Bronchial epithelial cell (primary cell): ENCODE measurements at regions not wholly inside any gene's neighbourhood (a gene's known extent, or its start where the extent isn't known, plus 50 kb on each side); places are given as distances from the start of the nearest gene placed in this dataset.

Source experiments
- DNase-seq: peaks from one replicate; pipeline ENCODE4 v3.0.0-alpha.2; 2010; ENCODE audit warnings: low read depth
- FAIRE-seq: peaks from 2 replicates; lab custom pipeline; 2011; peaks lifted over from hg19 to GRCh38; lab: Jason Lieb, UNC
- H3K27me3 ChIP-seq: 2 replicates; pipeline ENCODE4 v1.5.1; 2011; ENCODE audit warnings: low read length; ENCODE audit not compliant: control insufficient read depth, insufficient read depth
- H3K36me3 ChIP-seq: 2 replicates; pipeline ENCODE4 v1.5.1; 2011; ENCODE audit warnings: low read length; ENCODE audit not compliant: control insufficient read depth, insufficient read depth
- H3K4me3 ChIP-seq: 2 replicates; pipeline ENCODE4 v1.5.1; 2011; ENCODE audit warnings: mild to moderate bottlenecking, low read depth, low read length, control low read depth
- CTCF ChIP-seq: IDR thresholded peaks from 2 replicates; pipeline ENCODE4 v1.5.1; 2011; ENCODE audit warnings: mild to moderate bottlenecking, moderate library complexity, low read length, control low read depth, inconsistent platforms; ENCODE audit not compliant: insufficient read depth, severe bottlenecking

- FAIRE-seq (no peak), DNase-seq (no peak)
- H3K27me3 ChIP-seq: no peaks in the 10 kb centered on the region
- no peaks in the 10 kb centered on the region for H3K36me3 ChIP-seq
- TF ChIP-seq CTCF: no peak
- no peak overlapping the region for H3K4me3 ChIP-seq
These were observed 170.1 kb upstream of the KCNH7 start for GRCh38 chr2:163008642-163009041.

- DNase-seq: no peak
- Histone ChIP-seq H3K4me3 (no peak overlapping the region), H3K36me3 (no peaks in the 10 kb centered on the region), H3K27me3 (no peaks in the 10 kb centered on the region)
- no peak for TF ChIP-seq CTCF
- no peak for FAIRE-seq
These were observed 156.2 kb upstream of the KCNH7 start for GRCh38 chr2:162994718-162995117.

GRCh38 chr2:162992828-162993227, 154.3 kb upstream of the KCNH7 start:
- no peaks in the 10 kb centered on the region for H3K27me3 ChIP-seq
- FAIRE-seq: no peak

GRCh38 chr2:162989507-162989906, 150.9 kb upstream of the KCNH7 start:
- Histone ChIP-seq H3K4me3 (no peak overlapping the region), H3K36me3 (no peaks in the 10 kb centered on the region), H3K27me3 (no peaks in the 10 kb centered on the region)
- no peak for DNase-seq
- no peak for FAIRE-seq
- TF ChIP-seq CTCF: no peak

More at GRCh38 chr2:162992828-162993227, 154.3 kb upstream of the KCNH7 start:
- DNase-seq: peak; percentile 17
- Histone ChIP-seq H3K4me3 (no peak overlapping the region), H3K36me3 (no peaks in the 10 kb centered on the region)
- no peak for TF ChIP-seq CTCF

GRCh38 chr2:162974771-162975170, 136.2 kb upstream of the KCNH7 start:
- Histone ChIP-seq H3K27me3 (no peaks in the 10 kb centered on the region), H3K4me3 (no peak overlapping the region), H3K36me3 (no peaks in the 10 kb centered on the region)
- FAIRE-seq: no peak
- no peak for DNase-seq
- TF ChIP-seq CTCF: no peak

- no peaks in the 10 kb centered on the region for H3K36me3 ChIP-seq
- no peak for FAIRE-seq
- H3K4me3 ChIP-seq: no peak overlapping the region
- no peak for DNase-seq
- TF ChIP-seq CTCF: no peak
- H3K27me3 ChIP-seq: no peaks in the 10 kb centered on the region
These were observed 133.8 kb upstream of the KCNH7 start for GRCh38 chr2:162972383-162972782.
